OCI-LY7 (cell line): ENCODE measurements at regions not wholly inside any gene's neighbourhood (a gene's known extent, or its start where the extent isn't known, plus 50 kb on each side); places are given as distances from the start of the nearest gene placed in this dataset.

Experiments
- EZH2phosphoT487 ChIP-seq: fragments of 200-600 bp; sonication (generic); IDR thresholded peaks from 2 replicates; pipeline ENCODE4 v1.6.1; 2018; ENCODE audit warnings: low read depth, borderline replicate concordance, mild to moderate bottlenecking, mixed run types, antibody characterized with exemption, low read length, moderate library complexity, mixed read lengths
- TF ChIP-seq, protein P1 (sequence below): fragments of 200-600 bp; sonication (generic); conservative IDR thresholded peaks from 2 replicates; pipeline ENCODE4 v1.5.1; 2014; ENCODE audit warnings: mild to moderate bottlenecking, antibody characterized with exemption, low read length, moderate library complexity, mixed read lengths

DNA sequence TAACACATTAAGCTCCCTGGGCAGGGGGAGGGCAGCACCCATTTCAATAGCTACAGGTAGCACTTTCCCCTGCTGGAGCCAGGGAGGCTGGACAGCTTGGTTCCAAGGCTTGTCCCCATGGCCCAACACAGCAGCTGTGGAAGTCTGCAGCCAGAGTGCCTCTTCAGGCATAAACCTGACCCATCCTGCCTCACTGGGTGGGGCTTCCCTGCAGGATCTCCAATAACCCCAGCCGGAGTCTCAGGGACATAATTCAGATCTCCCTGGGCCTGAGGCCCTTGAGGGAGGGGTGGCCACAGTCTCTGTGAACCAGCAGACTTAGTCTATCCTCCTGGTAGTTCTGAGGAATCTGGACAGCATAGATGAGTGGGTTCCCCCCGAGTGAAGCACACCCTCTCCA is 1001.9 kb upstream of the CHAC2 start:
- TF ChIP-seq, protein P1, sequence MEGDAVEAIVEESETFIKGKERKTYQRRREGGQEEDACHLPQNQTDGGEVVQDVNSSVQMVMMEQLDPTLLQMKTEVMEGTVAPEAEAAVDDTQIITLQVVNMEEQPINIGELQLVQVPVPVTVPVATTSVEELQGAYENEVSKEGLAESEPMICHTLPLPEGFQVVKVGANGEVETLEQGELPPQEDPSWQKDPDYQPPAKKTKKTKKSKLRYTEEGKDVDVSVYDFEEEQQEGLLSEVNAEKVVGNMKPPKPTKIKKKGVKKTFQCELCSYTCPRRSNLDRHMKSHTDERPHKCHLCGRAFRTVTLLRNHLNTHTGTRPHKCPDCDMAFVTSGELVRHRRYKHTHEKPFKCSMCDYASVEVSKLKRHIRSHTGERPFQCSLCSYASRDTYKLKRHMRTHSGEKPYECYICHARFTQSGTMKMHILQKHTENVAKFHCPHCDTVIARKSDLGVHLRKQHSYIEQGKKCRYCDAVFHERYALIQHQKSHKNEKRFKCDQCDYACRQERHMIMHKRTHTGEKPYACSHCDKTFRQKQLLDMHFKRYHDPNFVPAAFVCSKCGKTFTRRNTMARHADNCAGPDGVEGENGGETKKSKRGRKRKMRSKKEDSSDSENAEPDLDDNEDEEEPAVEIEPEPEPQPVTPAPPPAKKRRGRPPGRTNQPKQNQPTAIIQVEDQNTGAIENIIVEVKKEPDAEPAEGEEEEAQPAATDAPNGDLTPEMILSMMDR = no peak
- no peak for TF ChIP-seq EZH2phosphoT487
